ENCODE measurements at regions not wholly inside any gene's neighbourhood (a gene's known extent, or its start where the extent isn't known, plus 50 kb on each side); places are given as distances from the start of the nearest gene placed in this dataset.

DNA sequence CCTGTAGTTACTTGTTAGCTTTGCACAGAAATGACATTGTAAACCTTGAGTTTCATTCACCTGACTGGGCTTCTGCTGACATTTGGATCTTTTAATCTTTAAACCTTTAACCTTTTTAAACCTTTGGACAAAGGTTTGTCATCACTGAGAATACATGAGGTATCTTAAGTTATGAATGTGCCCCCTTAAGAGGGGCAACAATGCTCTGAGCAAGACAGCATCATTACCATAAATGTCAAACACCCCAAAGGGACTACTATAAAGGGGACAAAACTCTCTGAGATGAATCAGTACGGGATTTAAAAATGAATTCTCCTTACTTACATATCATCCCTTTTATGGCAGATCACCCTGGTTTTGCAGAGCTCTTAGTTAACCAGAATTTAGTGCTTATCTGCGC is 203.3 kb downstream of the COG6 start (continued):
- TF ChIP-seq ZNF462 (CRISPR knock-in tag; IDR thresholded peaks at IDR 0.05) (no peak), EZH2phosphoT487 (IDR thresholded peaks at IDR 0.05; ENCODE audit: unreplicated experiment) (no peak), ZNF331 (CRISPR knock-in tag; IDR thresholded peaks at IDR 0.05; ENCODE audit: low read depth) (no peak), POLR2AphosphoS5 (IDR thresholded peaks at IDR 0.05; ENCODE audit: low read depth) (no peak), STAT1 (IDR thresholded peaks at IDR 0.05; ENCODE audit: unreplicated experiment) (no peak)
- TF ChIP-seq, protein P1, sequence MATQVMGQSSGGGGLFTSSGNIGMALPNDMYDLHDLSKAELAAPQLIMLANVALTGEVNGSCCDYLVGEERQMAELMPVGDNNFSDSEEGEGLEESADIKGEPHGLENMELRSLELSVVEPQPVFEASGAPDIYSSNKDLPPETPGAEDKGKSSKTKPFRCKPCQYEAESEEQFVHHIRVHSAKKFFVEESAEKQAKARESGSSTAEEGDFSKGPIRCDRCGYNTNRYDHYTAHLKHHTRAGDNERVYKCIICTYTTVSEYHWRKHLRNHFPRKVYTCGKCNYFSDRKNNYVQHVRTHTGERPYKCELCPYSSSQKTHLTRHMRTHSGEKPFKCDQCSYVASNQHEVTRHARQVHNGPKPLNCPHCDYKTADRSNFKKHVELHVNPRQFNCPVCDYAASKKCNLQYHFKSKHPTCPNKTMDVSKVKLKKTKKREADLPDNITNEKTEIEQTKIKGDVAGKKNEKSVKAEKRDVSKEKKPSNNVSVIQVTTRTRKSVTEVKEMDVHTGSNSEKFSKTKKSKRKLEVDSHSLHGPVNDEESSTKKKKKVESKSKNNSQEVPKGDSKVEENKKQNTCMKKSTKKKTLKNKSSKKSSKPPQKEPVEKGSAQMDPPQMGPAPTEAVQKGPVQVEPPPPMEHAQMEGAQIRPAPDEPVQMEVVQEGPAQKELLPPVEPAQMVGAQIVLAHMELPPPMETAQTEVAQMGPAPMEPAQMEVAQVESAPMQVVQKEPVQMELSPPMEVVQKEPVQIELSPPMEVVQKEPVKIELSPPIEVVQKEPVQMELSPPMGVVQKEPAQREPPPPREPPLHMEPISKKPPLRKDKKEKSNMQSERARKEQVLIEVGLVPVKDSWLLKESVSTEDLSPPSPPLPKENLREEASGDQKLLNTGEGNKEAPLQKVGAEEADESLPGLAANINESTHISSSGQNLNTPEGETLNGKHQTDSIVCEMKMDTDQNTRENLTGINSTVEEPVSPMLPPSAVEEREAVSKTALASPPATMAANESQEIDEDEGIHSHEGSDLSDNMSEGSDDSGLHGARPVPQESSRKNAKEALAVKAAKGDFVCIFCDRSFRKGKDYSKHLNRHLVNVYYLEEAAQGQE (IDR thresholded peaks at IDR 0.05; ENCODE audit: unreplicated experiment), result no peak

DNA sequence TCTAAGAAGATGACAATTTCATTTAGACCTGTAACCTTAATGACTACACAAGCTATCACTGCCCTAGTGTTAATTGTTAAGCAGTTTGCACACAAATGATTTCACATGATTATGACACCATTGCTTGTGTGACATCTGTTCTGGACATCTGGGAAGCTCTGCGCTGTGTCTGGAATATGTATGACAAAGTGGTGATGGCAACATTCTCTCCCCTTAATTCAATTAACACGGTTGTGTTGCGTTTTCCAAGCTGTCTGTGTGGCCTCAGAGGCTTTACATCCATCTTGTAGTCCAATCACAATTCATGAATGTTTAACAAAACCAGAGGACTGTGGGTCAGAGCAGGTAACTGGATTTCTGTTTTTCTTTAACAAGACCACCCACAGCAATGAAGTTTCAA is 204.4 kb downstream of the COG6 start:
- no peaks in the 10 kb centered on the region; the same call in 2 of the 3 replicates for H3K9me3 Mint-ChIP-seq
- no peak for ATAC-seq
- H3K4me3 Mint-ChIP-seq, result no peak overlapping the region
- no peaks in the 10 kb centered on the region for H3K4me1 ChIP-seq (ENCODE audit: insufficient read depth)
- H3K36me3 ChIP-seq (ENCODE audit: insufficient read depth), result no peaks in the 10 kb centered on the region
- H3K79me2 ChIP-seq (replicated peaks; ENCODE audit: insufficient read depth), result no peaks in the 10 kb centered on the region
- no peak overlapping the region for H3K27ac Mint-ChIP-seq
- H3K4me3 ChIP-seq, result no peak overlapping the region
- H3K9me2 ChIP-seq (ENCODE audit: insufficient read depth), result peaks cover 12% of the 10 kb centered on the region
- H3K27me3 Mint-ChIP-seq (ENCODE audit: insufficient read depth, low read depth, poor library complexity), result peaks cover 4% of the 10 kb centered on the region
- H3K4me2 ChIP-seq, result no peak overlapping the region
- H3K36me3 Mint-ChIP-seq (ENCODE audit: low read depth), result no peaks in the 10 kb centered on the region
- H3K27me3 ChIP-seq (ENCODE audit: insufficient read depth), result no peaks in the 10 kb centered on the region
- DNase-seq (ENCODE audit: low spot score), result no peak
- no peak overlapping the region for H2AFZ ChIP-seq
- no peaks in the 10 kb centered on the region for H3F3A ChIP-seq (replicated peaks; ENCODE audit: low read depth)
- no peak overlapping the region for H3K27ac ChIP-seq (ENCODE audit: low read depth)
- H3K4me1 Mint-ChIP-seq, result peaks cover 4% of the 10 kb centered on the region; the same call in 2 of the 3 replicates
- no peaks in the 10 kb centered on the region for H4K20me1 ChIP-seq (replicated peaks; ENCODE audit: insufficient read depth)
- TF ChIP-seq JUNB (IDR thresholded peaks at IDR 0.05; ENCODE audit: unreplicated experiment) (no peak), POLR2AphosphoS5 (IDR thresholded peaks at IDR 0.05; ENCODE audit: low read depth) (no peak), ZNF331 (CRISPR knock-in tag; IDR thresholded peaks at IDR 0.05; ENCODE audit: low read depth) (no peak), CREB1 (CRISPR knock-in tag; IDR thresholded peaks at IDR 0.05; ENCODE audit: low read depth) (no peak)
- TF ChIP-seq, protein P2, sequence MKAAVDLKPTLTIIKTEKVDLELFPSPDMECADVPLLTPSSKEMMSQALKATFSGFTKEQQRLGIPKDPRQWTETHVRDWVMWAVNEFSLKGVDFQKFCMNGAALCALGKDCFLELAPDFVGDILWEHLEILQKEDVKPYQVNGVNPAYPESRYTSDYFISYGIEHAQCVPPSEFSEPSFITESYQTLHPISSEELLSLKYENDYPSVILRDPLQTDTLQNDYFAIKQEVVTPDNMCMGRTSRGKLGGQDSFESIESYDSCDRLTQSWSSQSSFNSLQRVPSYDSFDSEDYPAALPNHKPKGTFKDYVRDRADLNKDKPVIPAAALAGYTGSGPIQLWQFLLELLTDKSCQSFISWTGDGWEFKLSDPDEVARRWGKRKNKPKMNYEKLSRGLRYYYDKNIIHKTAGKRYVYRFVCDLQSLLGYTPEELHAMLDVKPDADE (IDR thresholded peaks at IDR 0.05), result no peak

Data from GM23338 (cell line).